ENCODE measurements at regions not wholly inside any gene's neighbourhood (a gene's known extent, or its start where the extent isn't known, plus 50 kb on each side); places are given as distances from the start of the nearest gene placed in this dataset.

DNA sequence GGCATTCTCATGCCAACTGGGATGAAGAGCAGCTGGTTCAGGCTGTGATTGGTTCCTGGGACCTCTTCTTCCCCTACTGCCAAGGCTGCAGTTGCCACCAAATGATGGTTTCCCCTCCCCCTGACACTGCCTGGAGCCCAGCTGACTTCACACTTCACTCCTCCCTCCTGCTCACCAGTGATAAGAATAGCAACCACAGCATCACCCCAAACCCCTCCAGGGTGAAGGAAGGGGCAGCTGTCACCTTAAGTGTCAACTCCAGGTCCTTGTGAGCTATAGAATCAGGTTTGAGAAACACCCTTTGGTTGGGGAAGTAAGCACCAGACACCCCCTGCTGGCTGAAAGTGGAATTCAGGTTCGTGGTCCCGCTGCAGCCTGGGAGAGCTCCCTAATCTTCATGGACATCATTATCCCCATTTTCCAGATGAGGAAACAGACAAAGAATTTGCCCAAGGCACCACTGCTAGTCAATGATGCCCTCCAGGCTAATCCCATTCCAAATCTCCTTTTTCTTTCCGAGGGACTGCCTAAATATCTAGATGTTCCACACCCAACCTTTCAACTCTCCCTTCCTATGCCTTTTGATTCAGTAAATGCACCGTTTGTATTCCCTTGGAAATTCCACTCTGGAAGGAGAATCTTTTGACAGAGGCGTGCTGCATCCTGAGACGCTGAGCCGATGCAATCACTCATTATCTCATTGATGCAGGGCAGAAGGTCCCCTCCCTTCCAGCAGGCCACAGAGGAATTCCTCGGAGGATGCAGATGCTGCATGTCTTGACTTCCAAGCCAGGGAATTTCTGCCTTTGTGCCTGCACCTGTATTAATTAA, 50.6 kb upstream of the UQCRFS1 start:
- H3K4me1 ChIP-seq: no peaks in the 10 kb centered on the region
- H3K27me3 ChIP-seq: peaks cover 0 to 33% (median 8%) of the 10 kb centered on the region in 7 donors
- TF ChIP-seq, protein P1, sequence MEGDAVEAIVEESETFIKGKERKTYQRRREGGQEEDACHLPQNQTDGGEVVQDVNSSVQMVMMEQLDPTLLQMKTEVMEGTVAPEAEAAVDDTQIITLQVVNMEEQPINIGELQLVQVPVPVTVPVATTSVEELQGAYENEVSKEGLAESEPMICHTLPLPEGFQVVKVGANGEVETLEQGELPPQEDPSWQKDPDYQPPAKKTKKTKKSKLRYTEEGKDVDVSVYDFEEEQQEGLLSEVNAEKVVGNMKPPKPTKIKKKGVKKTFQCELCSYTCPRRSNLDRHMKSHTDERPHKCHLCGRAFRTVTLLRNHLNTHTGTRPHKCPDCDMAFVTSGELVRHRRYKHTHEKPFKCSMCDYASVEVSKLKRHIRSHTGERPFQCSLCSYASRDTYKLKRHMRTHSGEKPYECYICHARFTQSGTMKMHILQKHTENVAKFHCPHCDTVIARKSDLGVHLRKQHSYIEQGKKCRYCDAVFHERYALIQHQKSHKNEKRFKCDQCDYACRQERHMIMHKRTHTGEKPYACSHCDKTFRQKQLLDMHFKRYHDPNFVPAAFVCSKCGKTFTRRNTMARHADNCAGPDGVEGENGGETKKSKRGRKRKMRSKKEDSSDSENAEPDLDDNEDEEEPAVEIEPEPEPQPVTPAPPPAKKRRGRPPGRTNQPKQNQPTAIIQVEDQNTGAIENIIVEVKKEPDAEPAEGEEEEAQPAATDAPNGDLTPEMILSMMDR (IDR thresholded peaks at IDR 0.05): peak; percentile 37 to 84 (median 71)
- ATAC-seq (peak in 5 of 8 donors; percentile 23 to 53 (median 24)), DNase-seq (peak in 1 of 2 donors; percentile 22)
- 19 to 23% methylated on average over 8 of the region's 8 CpGs for WGBS, 2 donors
- intact Hi-C loops (cut with DNase I): loop anchor here in 9 of 10 donors (5.0 to 10.0 kb wide), 4 partner anchors 139 to 529 kb away; no protein-coding TSS in a partner anchor
- H3K27ac ChIP-seq: no peak overlapping the region
- no peaks in the 10 kb centered on the region for H3K9me3 ChIP-seq
- no peaks in the 10 kb centered on the region for H3K36me3 ChIP-seq
- no peak overlapping the region for H3K4me3 ChIP-seq

DNA sequence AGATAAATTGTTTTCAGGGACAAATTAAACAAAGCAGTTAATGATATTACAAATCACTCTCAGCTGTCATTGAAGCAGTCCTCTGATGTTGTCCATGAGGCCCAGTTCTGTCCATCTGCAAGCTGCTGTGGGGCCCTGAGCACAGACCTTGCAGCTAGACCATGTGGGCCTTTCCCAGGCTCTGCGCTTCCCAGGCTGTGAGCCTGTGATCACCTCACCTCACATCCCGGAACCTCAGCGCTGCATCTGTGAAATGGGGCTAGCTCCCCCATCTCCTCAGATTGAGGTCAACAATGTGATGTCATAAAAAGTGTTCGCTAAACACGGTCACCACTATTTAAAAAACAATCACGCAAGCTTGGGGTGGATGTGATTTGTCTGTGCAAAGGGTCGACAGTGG, 51.9 kb upstream of the UQCRFS1 start:
- ATAC-seq (no peak), DNase-seq (no peak)
- Histone ChIP-seq H3K27me3 (peaks cover 0 to 40% (median 18%) of the 10 kb centered on the region in 7 donors), H3K4me1 (no peaks in the 10 kb centered on the region), H3K9me3 (no peaks in the 10 kb centered on the region), H3K36me3 (no peaks in the 10 kb centered on the region), H3K27ac (no peak overlapping the region), H3K4me3 (no peak overlapping the region)
- WGBS, 2 donors: 89 to 92% methylated on average over 7 of the region's 7 CpGs
- TF ChIP-seq, protein P1 (IDR thresholded peaks at IDR 0.05): no peak
- intact Hi-C loops (cut with DNase I): loop anchor here in 9 of 10 donors (5.0 to 10.0 kb wide), 4 partner anchors 140 to 530 kb away; no protein-coding TSS in a partner anchor

DNA sequence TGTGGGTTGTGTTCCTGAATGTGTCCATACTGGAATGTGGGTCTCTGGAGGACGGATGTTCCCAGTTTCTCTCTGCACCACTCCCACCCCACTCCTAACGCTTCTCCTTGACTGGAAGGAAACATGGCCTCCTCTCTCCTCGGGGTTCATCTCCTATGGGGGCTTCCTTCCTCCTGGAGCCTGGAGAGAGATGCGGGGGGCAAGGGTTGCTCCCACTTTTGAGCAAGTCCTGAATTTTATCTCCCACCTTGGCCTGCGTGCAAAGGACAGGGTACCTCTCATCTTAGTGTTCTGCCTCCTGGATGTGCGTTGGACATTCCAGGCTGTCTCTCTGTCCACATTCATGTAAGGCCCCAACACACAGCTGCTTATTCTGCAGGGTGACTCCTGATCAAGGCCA, 52.5 kb upstream of the UQCRFS1 start:
- Histone ChIP-seq H3K4me1 (no peaks in the 10 kb centered on the region), H3K27me3 (peaks cover 0 to 42% (median 18%) of the 10 kb centered on the region in 7 donors), H3K4me3 (no peak overlapping the region), H3K36me3 (no peaks in the 10 kb centered on the region), H3K9me3 (peaks cover 0 to under 1% (median 0%) of the 10 kb centered on the region in 11 donors), H3K27ac (no peak overlapping the region)
- ATAC-seq: no peak
- TF ChIP-seq, protein P1 (IDR thresholded peaks at IDR 0.05): no peak
- WGBS, 2 donors: 74 to 83% methylated on average over 6 of the region's 6 CpGs
- intact Hi-C loops (cut with DNase I): loop anchor here in 7 of 10 donors (10.0 kb wide), 3 partner anchors 141 to 531 kb away; no protein-coding TSS in a partner anchor
- DNase-seq: no peak

DNA sequence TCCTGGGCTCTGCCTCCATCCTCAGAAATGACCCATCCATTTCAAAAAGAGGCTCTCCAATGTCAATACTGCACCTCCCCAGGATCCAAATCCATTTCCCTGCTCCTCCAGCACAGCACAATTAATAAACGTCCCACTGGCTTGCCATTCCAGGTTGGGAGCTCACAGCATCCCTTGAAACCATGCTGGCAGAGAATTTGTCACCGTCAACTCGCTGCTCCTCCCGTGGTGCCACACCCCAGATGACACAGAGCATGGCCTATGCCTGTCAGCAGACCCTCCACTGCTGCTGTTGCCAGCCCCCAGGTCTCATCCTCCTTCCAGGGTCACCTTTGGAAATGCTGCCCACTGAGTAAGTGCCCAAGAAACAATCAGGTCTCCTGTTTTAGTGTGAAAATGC, 53.0 kb upstream of the UQCRFS1 start:
- Histone ChIP-seq H3K27ac (no peak overlapping the region), H3K36me3 (no peaks in the 10 kb centered on the region), H3K9me3 (peaks cover 0 to 6% (median 0%) of the 10 kb centered on the region in 11 donors), H3K27me3 (peaks cover 0 to 45% (median 18%) of the 10 kb centered on the region in 7 donors), H3K4me1 (no peaks in the 10 kb centered on the region), H3K4me3 (no peak overlapping the region)
- no peak for DNase-seq
- TF ChIP-seq, protein P1 (IDR thresholded peaks at IDR 0.05): no peak
- intact Hi-C loops (cut with DNase I): loop anchor here in 7 of 10 donors (10.0 kb wide), 3 partner anchors 141 to 531 kb away; no protein-coding TSS in a partner anchor
- 21 to 42% methylated on average over 4 of the region's 4 CpGs for WGBS, 2 donors
- ATAC-seq: no peak
